T47D (cell line): ENCODE measurements at regions not wholly inside any gene's neighbourhood (a gene's known extent, or its start where the extent isn't known, plus 50 kb on each side); places are given as distances from the start of the nearest gene placed in this dataset.

Experiments used
- DNase-seq, 2 experiments: peaks; one replicate each; pipeline versions ENCODE4 v3.0.0 to v3.0.0-alpha.2; 2011 to 2012; ENCODE audit warnings: low read depth in 1 of 2, low spot score in 1 of 2
- JUND ChIP-seq: IDR thresholded peaks from 2 replicates; pipeline ENCODE4 v1.6.1; 2012; ENCODE audit warnings: low read depth
- in situ Hi-C: cut with HindIII; loops from 2 replicates; pipeline ENCODE4 v1.10.0; 2016; ENCODE audit warnings: low sequenced_read_pairs, low pct_unique_long_range_greater_than_20kb

DNA sequence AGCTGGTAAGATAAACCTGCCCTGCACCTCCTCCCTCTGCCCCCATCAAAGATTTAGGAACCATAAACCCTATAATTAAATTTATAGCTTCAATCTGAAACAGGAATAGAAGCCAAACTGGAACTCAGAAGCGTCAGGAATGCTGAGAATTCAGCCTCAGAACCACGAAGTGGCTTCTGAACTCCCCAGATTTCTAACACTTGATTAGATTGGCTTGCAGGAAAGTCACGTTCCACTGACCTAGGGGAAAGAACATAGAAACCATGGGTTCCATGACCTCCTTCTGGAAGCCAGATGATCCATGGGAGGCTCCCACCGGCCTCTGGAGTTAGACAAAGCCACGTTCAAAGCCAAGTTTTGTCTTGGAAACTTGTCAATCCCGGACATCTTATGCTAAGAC lies 356.5 kb downstream of the MID1IP1 start:
- in situ Hi-C loops, result no loop called here
- no peak for TF ChIP-seq JUND
- peak in 1 of 2 experiments; percentile 20 for DNase-seq

DNA sequence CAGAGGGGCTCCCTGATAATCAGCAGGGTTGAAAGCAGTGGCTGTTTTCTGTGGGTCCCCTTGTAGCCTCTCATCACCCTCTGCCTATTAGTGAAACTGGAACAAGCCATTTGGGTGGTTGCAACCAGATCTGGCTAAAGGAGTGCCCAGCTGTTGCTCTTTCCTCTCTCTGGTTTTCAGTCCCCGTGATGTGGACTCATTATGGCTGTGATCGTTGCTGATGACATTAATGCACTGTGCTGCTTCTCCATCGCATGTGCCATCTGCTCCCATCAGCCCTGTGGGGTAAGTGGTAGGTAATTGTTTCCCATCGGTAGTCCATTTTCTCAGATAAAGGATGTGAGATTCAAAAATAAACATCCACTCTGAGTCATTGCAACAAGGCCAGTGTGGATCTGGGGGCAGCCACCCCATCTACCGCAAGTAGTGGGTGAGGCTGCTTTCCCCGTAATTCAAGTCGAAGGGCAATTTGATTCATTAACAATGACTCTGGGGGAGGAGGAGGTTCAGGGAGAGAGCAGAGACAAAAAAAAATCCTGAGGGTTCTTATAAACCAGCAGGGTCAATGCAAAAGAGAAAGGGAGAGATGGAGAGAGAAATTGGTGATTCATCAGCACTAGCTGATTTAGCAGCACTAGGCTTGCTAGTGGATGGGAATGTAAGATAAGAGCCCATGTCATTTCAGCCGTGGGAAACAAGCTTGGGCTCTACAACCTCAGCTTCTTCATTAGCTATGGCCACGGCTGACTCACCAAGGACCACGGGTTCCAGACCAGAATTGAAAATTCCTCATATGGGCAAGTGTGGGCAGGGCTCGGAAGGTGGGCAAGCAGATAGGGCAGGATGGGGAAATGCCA lies 357.8 kb downstream of the MID1IP1 start:
- in situ Hi-C loops, result no loop called here
- DNase-seq, result no peak
- TF ChIP-seq JUND, result no peak

GRCh38 chrX:39159921-39160507 lies 358.8 kb downstream of the MID1IP1 start:
- in situ Hi-C loops, result no loop called here
- no peak for TF ChIP-seq JUND
- peak in 1 of 2 experiments; percentile 18 for DNase-seq

GRCh38 chrX:39161611-39162255 lies 360.5 kb downstream of the MID1IP1 start:
- no peak for TF ChIP-seq JUND
- in situ Hi-C loops, result no loop called here
- DNase-seq, result no peak

- TF ChIP-seq JUND, result no peak
- in situ Hi-C loops, result no loop called here
- no peak for DNase-seq
Observed at GRCh38 chrX:39162322-39162735, 361.1 kb downstream of the MID1IP1 start.

DNA sequence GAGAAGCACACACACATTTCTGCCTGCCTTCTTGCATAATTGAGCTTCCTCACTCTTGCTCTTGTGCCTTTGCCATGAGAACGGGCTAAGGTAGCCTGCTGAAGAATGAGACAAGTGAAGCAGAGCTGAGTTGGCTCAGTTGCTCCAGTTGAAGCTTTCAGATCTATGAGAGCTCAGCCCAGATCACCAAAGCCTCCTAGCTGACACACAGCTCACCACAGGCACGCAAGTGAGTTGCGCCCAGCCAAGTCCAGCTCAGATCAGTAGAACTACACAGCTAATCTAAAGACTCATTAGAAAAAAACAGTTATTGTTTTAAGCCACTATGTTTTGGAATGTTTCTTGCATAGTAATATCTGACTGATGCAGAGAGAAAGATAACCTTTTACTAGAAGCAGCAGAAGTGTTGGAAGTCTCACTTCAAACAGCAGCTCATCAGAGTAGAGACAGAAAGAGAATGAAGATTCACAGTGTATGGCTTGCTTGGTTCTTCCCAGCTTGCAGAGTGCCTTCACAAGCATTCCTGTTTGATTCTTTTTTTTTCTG lies 362.4 kb downstream of the MID1IP1 start:
- DNase-seq, result no peak
- in situ Hi-C loops, result no loop called here
- TF ChIP-seq JUND, result no peak

DNA sequence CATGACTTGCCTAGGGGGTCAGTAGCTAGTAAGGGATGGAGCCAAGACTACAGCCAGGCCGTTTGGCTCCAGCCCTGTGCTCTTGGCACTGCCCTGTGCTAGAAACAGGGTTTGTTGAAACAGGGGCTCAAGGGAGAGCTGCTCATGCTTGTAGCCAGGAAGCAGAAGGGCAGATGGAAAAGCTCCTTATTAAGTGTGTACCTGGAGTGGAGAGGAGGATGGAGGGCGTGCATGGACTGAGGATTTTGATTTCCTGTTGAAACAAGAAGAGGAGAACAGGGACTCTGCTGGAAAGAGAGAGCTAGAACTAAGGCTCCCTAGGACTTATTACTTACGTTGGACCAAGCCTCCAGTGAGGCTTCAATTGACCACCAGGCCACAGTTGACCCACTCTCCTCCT lies 363.0 kb downstream of the MID1IP1 start:
- in situ Hi-C loops, result no loop called here
- TF ChIP-seq JUND, result no peak

GRCh38 chrX:39165185-39165584 lies 363.9 kb downstream of the MID1IP1 start:
- in situ Hi-C loops, result no loop called here
- no peak for DNase-seq
- TF ChIP-seq JUND, result no peak

More for the DNA sequence above, 363.0 kb downstream of the MID1IP1 start:
- DNase-seq, result no peak

DNA sequence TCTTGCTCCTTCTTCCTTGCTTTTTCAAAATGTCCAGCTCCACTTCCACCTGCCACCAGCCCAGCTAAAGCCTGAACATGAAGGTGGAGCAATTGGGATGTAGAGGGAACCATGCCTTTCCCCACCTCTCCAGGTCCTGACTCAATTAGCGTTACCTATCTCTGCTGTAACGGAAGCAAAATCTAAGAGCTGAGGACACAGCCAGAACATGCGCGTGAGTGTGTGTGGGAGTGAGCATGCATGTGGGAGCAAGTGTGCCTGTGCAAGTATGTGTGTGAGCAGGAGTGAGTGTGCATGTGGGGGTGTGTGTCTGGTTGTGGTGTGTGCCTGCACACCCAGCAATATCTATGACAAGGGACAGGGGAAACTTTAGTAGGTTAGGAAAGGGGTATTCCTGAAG lies 364.5 kb downstream of the MID1IP1 start:
- TF ChIP-seq JUND, result no peak
- DNase-seq, result no peak

GRCh38 chrX:39167791-39168190 lies 366.5 kb downstream of the MID1IP1 start:
- no peak for DNase-seq
- in situ Hi-C loops, result no loop called here
- TF ChIP-seq JUND, result no peak

More for the DNA sequence above, 364.5 kb downstream of the MID1IP1 start:
- in situ Hi-C loops, result no loop called here

DNA sequence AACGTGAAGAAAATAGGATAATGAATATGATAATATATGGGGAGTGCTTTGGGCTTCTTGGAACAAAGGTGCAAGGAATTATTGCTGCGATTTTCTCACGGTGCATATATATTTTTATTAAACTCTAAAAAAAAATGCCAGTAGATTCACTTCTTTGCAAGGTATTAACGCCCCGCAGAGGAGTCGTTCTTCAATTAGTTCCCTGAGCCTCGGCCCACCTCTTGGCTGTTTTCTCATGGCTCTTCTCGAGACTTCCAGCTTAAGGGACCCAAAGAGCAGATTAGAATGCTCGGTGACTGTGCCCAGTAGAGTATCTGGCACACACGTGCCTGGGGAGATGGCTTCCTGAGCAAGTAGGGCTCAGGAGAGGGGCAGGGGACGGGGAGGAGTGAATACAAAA lies 367.4 kb downstream of the MID1IP1 start:
- in situ Hi-C loops, result no loop called here
- TF ChIP-seq JUND, result no peak
- DNase-seq, result no peak

GRCh38 chrX:39169976-39170375 lies 368.7 kb downstream of the MID1IP1 start:
- in situ Hi-C loops, result no loop called here
- no peak for TF ChIP-seq JUND
- DNase-seq, result no peak

DNA sequence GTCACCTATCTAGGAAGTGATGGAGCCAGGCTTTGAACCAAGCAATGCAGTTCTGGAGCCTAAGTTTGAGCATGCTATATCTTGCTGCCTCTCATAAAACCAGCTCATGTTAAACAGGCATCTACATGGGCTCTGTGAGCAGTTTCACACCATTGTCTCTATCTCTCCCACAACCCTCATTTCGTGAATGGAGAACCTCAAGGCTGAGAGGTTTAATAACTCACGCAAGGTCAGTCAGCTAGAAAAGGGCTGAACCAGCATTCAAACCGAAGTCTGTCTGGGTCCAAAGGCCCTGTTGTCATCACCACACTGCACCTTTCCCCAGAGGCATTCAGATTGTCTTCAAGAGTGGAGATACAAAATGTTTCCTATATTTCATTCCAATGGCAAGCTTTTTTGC lies 369.2 kb downstream of the MID1IP1 start:
- in situ Hi-C loops, result no loop called here
- no peak for TF ChIP-seq JUND
- DNase-seq, result no peak
